HepG2 (cell line): ENCODE measurements at regions not wholly inside any gene's neighbourhood (a gene's known extent, or its start where the extent isn't known, plus 50 kb on each side); places are given as distances from the start of the nearest gene placed in this dataset.

Experiments used
- FOXM1 ChIP-seq: sonication (generic); formaldehyde crosslinking; IDR thresholded peaks from 2 replicates; pipeline ENCODE4 v1.5.0; 2020; ENCODE audit warnings: missing genetic modification reagents
- POLR2AphosphoS5 ChIP-seq: IDR thresholded peaks from 2 replicates; pipeline ENCODE4 v1.6.1; 2012; ENCODE audit warnings: low read depth, low read length
- SAFB2 ChIP-seq: sonication (generic); formaldehyde crosslinking; IDR thresholded peaks from 2 replicates; pipeline ENCODE4 v1.5.1; 2020; ENCODE audit warnings: missing genetic modification reagents, low read depth, mild to moderate bottlenecking, borderline replicate concordance
- SSRP1 ChIP-seq: IDR thresholded peaks from 2 replicates; pipeline ENCODE4 v1.6.1; 2016; ENCODE audit warnings: control low read depth
- ZNF292 ChIP-seq: sonication (generic); formaldehyde crosslinking; IDR thresholded peaks from 2 replicates; pipeline ENCODE4 v1.8.1; 2022; ENCODE audit warnings: mild to moderate bottlenecking, low read depth, missing genetic modification reagents, borderline replicate concordance
- TF ChIP-seq, protein P1 (sequence below): sonication (generic); formaldehyde crosslinking; IDR thresholded peaks from 2 replicates; pipeline ENCODE4 v1.8.1; 2023; ENCODE audit warnings: mild to moderate bottlenecking, missing genetic modification reagents, borderline replicate concordance
- TF ChIP-seq, protein P2 (sequence below): sonication (generic); formaldehyde crosslinking; IDR thresholded peaks from 2 replicates; pipeline ENCODE4 v1.5.0; 2020; ENCODE audit warnings: missing genetic modification reagents
- TF ChIP-seq, protein P3 (sequence below): sonication (generic); formaldehyde crosslinking; IDR thresholded peaks from 2 replicates; pipeline ENCODE4 v1.4.0; 2020; ENCODE audit warnings: mild to moderate bottlenecking, missing genetic modification reagents, borderline replicate concordance

- TF ChIP-seq, protein P1, sequence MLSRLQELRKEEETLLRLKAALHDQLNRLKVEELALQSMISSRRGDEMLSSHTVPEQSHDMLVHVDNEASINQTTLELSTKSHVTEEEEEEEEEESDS (CRISPR knock-in tag) = no peak
- TF ChIP-seq POLR2AphosphoS5 = no peak
- no peak for TF ChIP-seq SAFB2
- TF ChIP-seq, protein P2, sequence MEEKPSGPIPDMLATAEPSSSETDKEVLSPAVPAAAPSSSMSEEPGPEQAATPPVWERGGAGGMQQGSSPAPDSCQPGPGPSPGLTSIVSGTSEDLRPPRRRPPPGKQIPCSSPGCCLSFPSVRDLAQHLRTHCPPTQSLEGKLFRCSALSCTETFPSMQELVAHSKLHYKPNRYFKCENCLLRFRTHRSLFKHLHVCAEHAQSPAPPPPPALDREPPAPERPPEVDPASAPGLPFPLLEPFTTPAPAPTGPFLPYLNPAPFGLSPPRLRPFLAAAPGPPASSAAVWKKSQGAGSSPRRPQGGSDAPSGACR (CRISPR knock-in tag) = no peak
- no peak for TF ChIP-seq SSRP1 (CRISPR knock-in tag)
- TF ChIP-seq, protein P3, sequence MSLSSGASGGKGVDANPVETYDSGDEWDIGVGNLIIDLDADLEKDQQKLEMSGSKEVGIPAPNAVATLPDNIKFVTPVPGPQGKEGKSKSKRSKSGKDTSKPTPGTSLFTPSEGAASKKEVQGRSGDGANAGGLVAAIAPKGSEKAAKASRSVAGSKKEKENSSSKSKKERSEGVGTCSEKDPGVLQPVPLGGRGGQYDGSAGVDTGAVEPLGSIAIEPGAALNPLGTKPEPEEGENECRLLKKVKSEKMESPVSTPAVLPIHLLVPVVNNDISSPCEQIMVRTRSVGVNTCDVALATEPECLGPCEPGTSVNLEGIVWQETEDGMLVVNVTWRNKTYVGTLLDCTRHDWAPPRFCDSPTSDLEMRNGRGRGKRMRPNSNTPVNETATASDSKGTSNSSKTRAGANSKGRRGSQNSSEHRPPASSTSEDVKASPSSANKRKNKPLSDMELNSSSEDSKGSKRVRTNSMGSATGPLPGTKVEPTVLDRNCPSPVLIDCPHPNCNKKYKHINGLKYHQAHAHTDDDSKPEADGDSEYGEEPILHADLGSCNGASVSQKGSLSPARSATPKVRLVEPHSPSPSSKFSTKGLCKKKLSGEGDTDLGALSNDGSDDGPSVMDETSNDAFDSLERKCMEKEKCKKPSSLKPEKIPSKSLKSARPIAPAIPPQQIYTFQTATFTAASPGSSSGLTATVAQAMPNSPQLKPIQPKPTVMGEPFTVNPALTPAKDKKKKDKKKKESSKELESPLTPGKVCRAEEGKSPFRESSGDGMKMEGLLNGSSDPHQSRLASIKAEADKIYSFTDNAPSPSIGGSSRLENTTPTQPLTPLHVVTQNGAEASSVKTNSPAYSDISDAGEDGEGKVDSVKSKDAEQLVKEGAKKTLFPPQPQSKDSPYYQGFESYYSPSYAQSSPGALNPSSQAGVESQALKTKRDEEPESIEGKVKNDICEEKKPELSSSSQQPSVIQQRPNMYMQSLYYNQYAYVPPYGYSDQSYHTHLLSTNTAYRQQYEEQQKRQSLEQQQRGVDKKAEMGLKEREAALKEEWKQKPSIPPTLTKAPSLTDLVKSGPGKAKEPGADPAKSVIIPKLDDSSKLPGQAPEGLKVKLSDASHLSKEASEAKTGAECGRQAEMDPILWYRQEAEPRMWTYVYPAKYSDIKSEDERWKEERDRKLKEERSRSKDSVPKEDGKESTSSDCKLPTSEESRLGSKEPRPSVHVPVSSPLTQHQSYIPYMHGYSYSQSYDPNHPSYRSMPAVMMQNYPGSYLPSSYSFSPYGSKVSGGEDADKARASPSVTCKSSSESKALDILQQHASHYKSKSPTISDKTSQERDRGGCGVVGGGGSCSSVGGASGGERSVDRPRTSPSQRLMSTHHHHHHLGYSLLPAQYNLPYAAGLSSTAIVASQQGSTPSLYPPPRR = no peak
- TF ChIP-seq ZNF292 (CRISPR knock-in tag) = no peak
- TF ChIP-seq FOXM1 (CRISPR knock-in tag) = no peak
Measured at GRCh38 chr2:149877913-149878312, 290.3 kb upstream of the MMADHC start.
